HS-5 (cell line): ENCODE measurements at regions not wholly inside any gene's neighbourhood (a gene's known extent, or its start where the extent isn't known, plus 50 kb on each side); places are given as distances from the start of the nearest gene placed in this dataset.

ENCODE experiments used
- DNase-seq: peaks from one replicate; pipeline ENCODE4 v3.0.0-alpha.2; 2012; ENCODE audit warnings: low read depth

- DNase-seq: no peak
These were observed 156.5 kb upstream of the MYL2 start for GRCh38 chr12:111076611-111077451.

GRCh38 chr12:111076199-111076598 lies 155.8 kb upstream of the MYL2 start:
- no peak for DNase-seq

GRCh38 chr12:111074965-111075364 lies 154.6 kb upstream of the MYL2 start:
- no peak for DNase-seq

GRCh38 chr12:111074559-111074958 lies 154.2 kb upstream of the MYL2 start:
- DNase-seq: no peak

- DNase-seq: no peak
These were observed 153.0 kb upstream of the MYL2 start for GRCh38 chr12:111073370-111073769.

GRCh38 chr12:111072299-111072698 lies 151.9 kb upstream of the MYL2 start:
- no peak for DNase-seq

GRCh38 chr12:111069886-111070285 lies 149.5 kb upstream of the MYL2 start:
- DNase-seq: no peak

- DNase-seq: no peak
These were observed 147.9 kb upstream of the MYL2 start for GRCh38 chr12:111068290-111068689.

GRCh38 chr12:111067498-111067897 lies 147.1 kb upstream of the MYL2 start:
- DNase-seq: no peak

GRCh38 chr12:111066744-111067437 lies 146.5 kb upstream of the MYL2 start:
- DNase-seq: no peak

- no peak for DNase-seq
These were observed 144.6 kb upstream of the MYL2 start for GRCh38 chr12:111064982-111065381.

- DNase-seq: no peak
These were observed 143.8 kb upstream of the MYL2 start for GRCh38 chr12:111064154-111064553.

GRCh38 chr12:111063295-111064026 lies 143.1 kb upstream of the MYL2 start:
- no peak for DNase-seq

- no peak for DNase-seq
These were observed 137.5 kb upstream of the MYL2 start for GRCh38 chr12:111057701-111058425.

GRCh38 chr12:111056618-111057521 lies 136.5 kb upstream of the MYL2 start:
- DNase-seq: no peak

GRCh38 chr12:111055181-111055880 lies 135.0 kb upstream of the MYL2 start:
- DNase-seq: no peak

GRCh38 chr12:111048991-111049390 lies 128.6 kb upstream of the MYL2 start:
- DNase-seq: no peak

GRCh38 chr12:111046896-111047295 lies 126.5 kb upstream of the MYL2 start:
- no peak for DNase-seq

- DNase-seq: no peak
These were observed 125.6 kb upstream of the MYL2 start for GRCh38 chr12:111045941-111046340.

- DNase-seq: no peak
These were observed 120.7 kb upstream of the MYL2 start for GRCh38 chr12:111041091-111041490.
